GM21619 (cell line): ENCODE measurements at regions not wholly inside any gene's neighbourhood (a gene's known extent, or its start where the extent isn't known, plus 50 kb on each side); places are given as distances from the start of the nearest gene placed in this dataset.

Experiments used
- ATAC-seq: cut with Tn5 transposase; IDR thresholded peaks from one replicate; pipeline ENCODE4 v1.9.1; 2021; ENCODE audit not compliant: unreplicated experiment

GRCh38 chr18:28408528-28408927 is 231.6 kb upstream of the CDH2 start:
- no peak for ATAC-seq

GRCh38 chr18:28407681-28408080 is 230.8 kb upstream of the CDH2 start:
- no peak for ATAC-seq

- no peak for ATAC-seq
These were observed 229.6 kb upstream of the CDH2 start for GRCh38 chr18:28406533-28406932.

GRCh38 chr18:28404694-28405093 is 227.8 kb upstream of the CDH2 start:
- ATAC-seq, result no peak

GRCh38 chr18:28399781-28400362 is 222.9 kb upstream of the CDH2 start:
- ATAC-seq, result no peak

- ATAC-seq, result no peak
These were observed 221.5 kb upstream of the CDH2 start for GRCh38 chr18:28398471-28398870.

- no peak for ATAC-seq
These were observed 213.1 kb upstream of the CDH2 start for GRCh38 chr18:28390022-28390421.

- ATAC-seq, result no peak
These were observed 205.4 kb upstream of the CDH2 start for GRCh38 chr18:28382215-28382879.

- ATAC-seq, result no peak
These were observed 195.3 kb upstream of the CDH2 start for GRCh38 chr18:28372186-28372585.

GRCh38 chr18:28366676-28367075 is 189.7 kb upstream of the CDH2 start:
- ATAC-seq, result no peak

GRCh38 chr18:28365411-28365831 is 188.5 kb upstream of the CDH2 start:
- ATAC-seq, result no peak

GRCh38 chr18:28363124-28363523 is 186.2 kb upstream of the CDH2 start:
- ATAC-seq, result no peak

- no peak for ATAC-seq
These were observed 182.2 kb upstream of the CDH2 start for GRCh38 chr18:28359176-28359575.

- ATAC-seq, result no peak
These were observed 181.0 kb upstream of the CDH2 start for GRCh38 chr18:28357766-28358401.

GRCh38 chr18:28350821-28351220 is 173.9 kb upstream of the CDH2 start:
- no peak for ATAC-seq

- ATAC-seq, result no peak
These were observed 165.3 kb upstream of the CDH2 start for GRCh38 chr18:28342231-28342630.

- ATAC-seq, result no peak
These were observed 161.4 kb upstream of the CDH2 start for GRCh38 chr18:28338316-28338715.

GRCh38 chr18:28334516-28334915 is 157.6 kb upstream of the CDH2 start:
- ATAC-seq, result no peak

GRCh38 chr18:28332071-28332470 is 155.1 kb upstream of the CDH2 start:
- ATAC-seq, result no peak

- ATAC-seq, result no peak
These were observed 154.6 kb upstream of the CDH2 start for GRCh38 chr18:28331551-28331950.

GRCh38 chr18:28313602-28314001 is 136.7 kb upstream of the CDH2 start:
- ATAC-seq, result no peak

- ATAC-seq, result no peak
These were observed 111.9 kb upstream of the CDH2 start for GRCh38 chr18:28288784-28289183.

GRCh38 chr18:28287146-28287545 is 110.2 kb upstream of the CDH2 start:
- ATAC-seq, result no peak
